Panc1 (cell line): ENCODE measurements at regions not wholly inside any gene's neighbourhood (a gene's known extent, or its start where the extent isn't known, plus 50 kb on each side); places are given as distances from the start of the nearest gene placed in this dataset.

Source experiments
- ATAC-seq: fragments of 200-7000 bp; cut with Tn5 transposase; 2 replicates; pipeline ENCODE4 v1.9.1; 2020; ENCODE audit warnings: mild to moderate bottlenecking, moderate library complexity
- BruUV-seq: library from RNA; stranded (reverse); fragments of 400-500 nt; replicated peaks from 2 replicates; lab custom pipeline; 2021; lab: Mats Ljungman, UMichigan
- CTCF ChIA-PET: fragments of 300-600 bp; sonication (Branson Sonifier 250); formaldehyde crosslinking; loops from one replicate; lab custom pipeline; 2022; ENCODE audit warnings: antibody characterized with exemption; lab: Charles Lee
- POLR2A ChIA-PET: fragments of 300-600 bp; sonication (Branson Sonifier 250); formaldehyde crosslinking; loops from one replicate; lab custom pipeline; 2022; ENCODE audit warnings: antibody characterized with exemption; lab: Charles Lee
- DNase-seq: peaks from one replicate; pipeline ENCODE4 v3.0.0-alpha.2; 2010; ENCODE audit warnings: low read depth, low spot score
- H3K27ac ChIP-seq: 2 replicates; pipeline ENCODE4 v1.5.1; 2011; ENCODE audit warnings: mild to moderate bottlenecking, low read length, inconsistent platforms
- H3K27me3 ChIP-seq: fragments of 200-500 bp; sonication (Bioruptor generic); 2 replicates; pipeline ENCODE4 v1.6.0; 2014; ENCODE audit warnings: low read length, inconsistent platforms; ENCODE audit not compliant: control insufficient read depth, insufficient read depth
- H3K36me3 ChIP-seq: fragments of 200-500 bp; sonication (Bioruptor generic); 2 replicates; pipeline ENCODE4 v1.5.1; 2014; ENCODE audit warnings: inconsistent platforms, mild to moderate bottlenecking, low read length, moderate library complexity; ENCODE audit not compliant: control insufficient read depth, insufficient read depth
- H3K4me1 ChIP-seq: 2 replicates; pipeline ENCODE4 v1.5.1; 2011; ENCODE audit warnings: inconsistent platforms, mild to moderate bottlenecking, low read length, moderate library complexity; ENCODE audit not compliant: control insufficient read depth, insufficient read depth
- H3K4me3 ChIP-seq, 2 experiments: 2 replicates each; pipeline ENCODE4 v1.5.1; 2011 to 2012; ENCODE audit warnings: low read depth in 2 of 2, low read length in 2 of 2, mild to moderate bottlenecking in 2 of 2, inconsistent platforms in 1 of 2, moderate library complexity in 1 of 2
- H3K9me3 ChIP-seq: fragments of 200-500 bp; sonication (Bioruptor generic); 2 replicates; pipeline ENCODE4 v1.5.1; 2014; ENCODE audit warnings: low read depth, mild to moderate bottlenecking, inconsistent platforms, low read length, moderate library complexity; ENCODE audit not compliant: control insufficient read depth, insufficient read depth
- POLR2AphosphoS5 ChIP-seq: IDR thresholded peaks from 2 replicates; pipeline ENCODE4 v1.6.1; 2012; ENCODE audit warnings: mild to moderate bottlenecking, low read depth, low read length, moderate library complexity
- SIN3A ChIP-seq: IDR thresholded peaks from 2 replicates; pipeline ENCODE4 v1.6.1; 2012; ENCODE audit warnings: low read depth, mild to moderate bottlenecking, low read length, moderate library complexity, borderline replicate concordance; ENCODE audit not compliant: insufficient read depth
- TCF7L2 ChIP-seq: IDR thresholded peaks from 2 replicates; pipeline ENCODE4 v1.6.1; 2011; ENCODE audit warnings: mild to moderate bottlenecking, low read depth, low read length, inconsistent platforms
- in situ Hi-C: cut with HindIII; loops from 2 replicates; pipeline ENCODE4 v1.10.0; 2016; ENCODE audit warnings: low sequenced_read_pairs, low pct_unique_long_range_greater_than_20kb
- intact Hi-C: fragments of 100-400 bp; cut with micrococcal nuclease; formaldehyde crosslinking; loops from one replicate; pipeline ENCODE4 v1.10.0; 2022; ENCODE audit not compliant: unreplicated experiment
- TF ChIP-seq, protein P1 (sequence below): fragments of 450-650 bp; IDR thresholded peaks from 2 replicates; pipeline ENCODE4 v1.5.1; 2017; ENCODE audit warnings: mild to moderate bottlenecking
- TF ChIP-seq, protein P2 (sequence below), 2 experiments: IDR thresholded peaks; 2 replicates each; pipeline ENCODE4 v1.6.1; 2011 to 2012; ENCODE audit warnings: low read depth in 2 of 2, control low read depth in 1 of 2, low read length in 1 of 2, mild to moderate bottlenecking in 1 of 2, moderate library complexity in 1 of 2; ENCODE audit not compliant: insufficient read depth in 1 of 2

DNA sequence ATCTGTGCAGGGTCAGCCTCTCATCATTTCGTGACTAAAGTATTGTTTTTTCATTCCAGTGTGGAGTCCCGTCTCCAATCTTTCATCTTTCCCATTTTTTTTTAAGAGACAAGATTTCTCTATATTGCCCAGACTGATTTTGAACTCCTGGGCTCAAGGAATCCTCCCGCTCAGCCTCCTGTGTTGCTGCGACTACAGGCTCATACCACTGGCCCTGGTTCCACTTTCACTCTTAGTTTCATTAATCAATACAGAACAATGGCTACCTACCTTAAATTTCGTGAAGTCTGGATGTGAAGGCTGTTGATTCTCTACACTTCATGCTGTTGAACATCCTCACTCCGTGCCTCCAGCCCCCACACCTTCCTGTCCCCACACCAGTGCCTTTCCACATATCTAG is 97.7 kb upstream of the GREM2 start:
- H3K27me3 ChIP-seq = no peaks in the 10 kb centered on the region
- DNase-seq = no peak
- H3K9me3 ChIP-seq = no peaks in the 10 kb centered on the region
- in situ Hi-C loops (no loop called here), intact Hi-C loops (no loop called here)
- H3K36me3 ChIP-seq = no peaks in the 10 kb centered on the region
- BruUV-seq = no TSS peak
- ChIA-PET CTCF (no interaction called here), POLR2A (no interaction called here)
- H3K27ac ChIP-seq = no peak overlapping the region
- ATAC-seq = no peak
- H3K4me3 ChIP-seq = no peak overlapping the region
- TF ChIP-seq, protein P1, sequence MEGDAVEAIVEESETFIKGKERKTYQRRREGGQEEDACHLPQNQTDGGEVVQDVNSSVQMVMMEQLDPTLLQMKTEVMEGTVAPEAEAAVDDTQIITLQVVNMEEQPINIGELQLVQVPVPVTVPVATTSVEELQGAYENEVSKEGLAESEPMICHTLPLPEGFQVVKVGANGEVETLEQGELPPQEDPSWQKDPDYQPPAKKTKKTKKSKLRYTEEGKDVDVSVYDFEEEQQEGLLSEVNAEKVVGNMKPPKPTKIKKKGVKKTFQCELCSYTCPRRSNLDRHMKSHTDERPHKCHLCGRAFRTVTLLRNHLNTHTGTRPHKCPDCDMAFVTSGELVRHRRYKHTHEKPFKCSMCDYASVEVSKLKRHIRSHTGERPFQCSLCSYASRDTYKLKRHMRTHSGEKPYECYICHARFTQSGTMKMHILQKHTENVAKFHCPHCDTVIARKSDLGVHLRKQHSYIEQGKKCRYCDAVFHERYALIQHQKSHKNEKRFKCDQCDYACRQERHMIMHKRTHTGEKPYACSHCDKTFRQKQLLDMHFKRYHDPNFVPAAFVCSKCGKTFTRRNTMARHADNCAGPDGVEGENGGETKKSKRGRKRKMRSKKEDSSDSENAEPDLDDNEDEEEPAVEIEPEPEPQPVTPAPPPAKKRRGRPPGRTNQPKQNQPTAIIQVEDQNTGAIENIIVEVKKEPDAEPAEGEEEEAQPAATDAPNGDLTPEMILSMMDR = no peak
- TF ChIP-seq, protein P2, sequence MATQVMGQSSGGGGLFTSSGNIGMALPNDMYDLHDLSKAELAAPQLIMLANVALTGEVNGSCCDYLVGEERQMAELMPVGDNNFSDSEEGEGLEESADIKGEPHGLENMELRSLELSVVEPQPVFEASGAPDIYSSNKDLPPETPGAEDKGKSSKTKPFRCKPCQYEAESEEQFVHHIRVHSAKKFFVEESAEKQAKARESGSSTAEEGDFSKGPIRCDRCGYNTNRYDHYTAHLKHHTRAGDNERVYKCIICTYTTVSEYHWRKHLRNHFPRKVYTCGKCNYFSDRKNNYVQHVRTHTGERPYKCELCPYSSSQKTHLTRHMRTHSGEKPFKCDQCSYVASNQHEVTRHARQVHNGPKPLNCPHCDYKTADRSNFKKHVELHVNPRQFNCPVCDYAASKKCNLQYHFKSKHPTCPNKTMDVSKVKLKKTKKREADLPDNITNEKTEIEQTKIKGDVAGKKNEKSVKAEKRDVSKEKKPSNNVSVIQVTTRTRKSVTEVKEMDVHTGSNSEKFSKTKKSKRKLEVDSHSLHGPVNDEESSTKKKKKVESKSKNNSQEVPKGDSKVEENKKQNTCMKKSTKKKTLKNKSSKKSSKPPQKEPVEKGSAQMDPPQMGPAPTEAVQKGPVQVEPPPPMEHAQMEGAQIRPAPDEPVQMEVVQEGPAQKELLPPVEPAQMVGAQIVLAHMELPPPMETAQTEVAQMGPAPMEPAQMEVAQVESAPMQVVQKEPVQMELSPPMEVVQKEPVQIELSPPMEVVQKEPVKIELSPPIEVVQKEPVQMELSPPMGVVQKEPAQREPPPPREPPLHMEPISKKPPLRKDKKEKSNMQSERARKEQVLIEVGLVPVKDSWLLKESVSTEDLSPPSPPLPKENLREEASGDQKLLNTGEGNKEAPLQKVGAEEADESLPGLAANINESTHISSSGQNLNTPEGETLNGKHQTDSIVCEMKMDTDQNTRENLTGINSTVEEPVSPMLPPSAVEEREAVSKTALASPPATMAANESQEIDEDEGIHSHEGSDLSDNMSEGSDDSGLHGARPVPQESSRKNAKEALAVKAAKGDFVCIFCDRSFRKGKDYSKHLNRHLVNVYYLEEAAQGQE (IDR thresholded peaks at IDR 0.05; ENCODE audit: insufficient read depth in 1 of 2, low read depth in 2 of 2, low read length in 1 of 2) = no peak
- TF ChIP-seq POLR2AphosphoS5 = no peak
- no peak for TF ChIP-seq TCF7L2
- TF ChIP-seq SIN3A = no peak
- no peaks in the 10 kb centered on the region for H3K4me1 ChIP-seq

DNA sequence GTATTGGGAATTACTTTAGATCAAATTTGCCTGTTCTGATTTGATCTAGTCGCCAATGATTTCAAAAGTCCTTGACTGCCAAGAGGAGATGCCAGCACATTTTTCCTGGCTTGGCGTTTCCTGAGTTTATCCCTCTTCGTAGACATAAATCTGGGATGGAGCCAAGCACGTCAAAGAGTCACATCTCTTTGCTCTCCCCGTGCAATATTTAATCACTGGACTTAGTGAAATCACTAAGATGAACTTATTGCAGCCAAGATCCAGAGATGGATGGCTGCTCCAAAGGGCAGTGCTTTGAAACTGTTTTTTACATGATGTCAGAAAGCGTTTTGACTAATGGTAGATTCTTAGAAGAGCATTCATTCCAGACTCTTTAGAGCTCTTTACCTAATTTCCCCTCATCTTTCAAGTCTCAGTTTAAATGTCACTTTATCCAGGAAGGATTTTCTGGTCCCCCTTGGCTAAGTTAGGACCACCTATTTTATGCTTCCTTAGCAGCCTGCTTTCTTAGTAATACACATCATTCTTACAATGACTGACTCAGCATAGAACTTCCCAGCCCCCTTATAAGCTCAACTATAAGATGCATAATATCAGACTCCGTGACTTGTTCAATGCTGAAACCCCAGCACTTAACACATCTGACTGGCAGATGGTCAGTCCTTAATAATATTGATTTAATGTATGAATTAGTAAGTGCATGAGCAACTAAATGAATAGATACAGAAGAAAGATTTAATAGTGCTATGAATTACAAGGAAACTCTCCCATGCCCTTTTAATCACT is 94.4 kb upstream of the GREM2 start:
- H3K4me1 ChIP-seq = no peaks in the 10 kb centered on the region
- no peak for TF ChIP-seq TCF7L2
- TF ChIP-seq POLR2AphosphoS5 = no peak
- intact Hi-C loops = no loop called here
- in situ Hi-C loops = no loop called here
- H3K27ac ChIP-seq = no peak overlapping the region
- H3K4me3 ChIP-seq = no peak overlapping the region
- no peak for ATAC-seq
- H3K9me3 ChIP-seq = no peaks in the 10 kb centered on the region
- no peaks in the 10 kb centered on the region for H3K27me3 ChIP-seq
- H3K36me3 ChIP-seq = no peaks in the 10 kb centered on the region
- POLR2A ChIA-PET = no interaction called here
- DNase-seq = no peak
- CTCF ChIA-PET = no interaction called here
- no TSS peak for BruUV-seq

DNA sequence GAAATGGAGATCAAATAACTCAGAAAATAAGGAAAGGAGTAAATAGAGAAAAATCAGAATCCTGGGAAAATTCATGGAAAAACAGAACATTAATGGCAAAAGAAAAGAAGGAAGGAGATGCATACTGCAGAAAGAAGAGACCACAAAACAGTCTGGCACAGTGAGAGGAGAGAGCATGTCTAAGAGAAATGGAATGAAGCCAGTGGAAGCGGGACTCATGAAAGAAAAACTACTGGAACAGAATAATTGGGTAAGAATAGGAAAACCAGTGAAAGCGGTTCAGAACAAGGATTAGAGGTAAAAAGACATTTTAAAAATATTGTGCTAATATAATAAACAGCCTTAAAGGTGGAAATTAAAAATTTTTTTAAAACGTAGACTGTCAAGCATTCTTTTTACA is 93.6 kb upstream of the GREM2 start:
- intact Hi-C loops (no loop called here), in situ Hi-C loops (no loop called here)
- H3K27ac ChIP-seq = no peak overlapping the region
- DNase-seq = no peak
- no TSS peak for BruUV-seq
- CTCF ChIA-PET = no interaction called here
- H3K4me1 ChIP-seq = no peaks in the 10 kb centered on the region
- TF ChIP-seq POLR2AphosphoS5 = no peak
- TF ChIP-seq, protein P1 = no peak
- TF ChIP-seq TCF7L2 = no peak
- no peak for TF ChIP-seq SIN3A
- TF ChIP-seq, protein P2 (IDR thresholded peaks at IDR 0.05; ENCODE audit: insufficient read depth in 1 of 2, low read depth in 2 of 2, low read length in 1 of 2) = no peak
- H3K27me3 ChIP-seq = no peaks in the 10 kb centered on the region
- no peaks in the 10 kb centered on the region for H3K36me3 ChIP-seq
- H3K9me3 ChIP-seq = no peaks in the 10 kb centered on the region
- no peak for ATAC-seq
- POLR2A ChIA-PET = no interaction called here
- no peak overlapping the region for H3K4me3 ChIP-seq
